Raji (cell line): ENCODE measurements at regions not wholly inside any gene's neighbourhood (a gene's known extent, or its start where the extent isn't known, plus 50 kb on each side); places are given as distances from the start of the nearest gene placed in this dataset.

Source experiments
- POLR2A ChIP-seq: IDR thresholded peaks from 2 replicates; pipeline ENCODE4 v1.6.1; 2011; ENCODE audit warnings: low read depth, low read length, control low read depth; ENCODE audit not compliant: insufficient read depth

DNA sequence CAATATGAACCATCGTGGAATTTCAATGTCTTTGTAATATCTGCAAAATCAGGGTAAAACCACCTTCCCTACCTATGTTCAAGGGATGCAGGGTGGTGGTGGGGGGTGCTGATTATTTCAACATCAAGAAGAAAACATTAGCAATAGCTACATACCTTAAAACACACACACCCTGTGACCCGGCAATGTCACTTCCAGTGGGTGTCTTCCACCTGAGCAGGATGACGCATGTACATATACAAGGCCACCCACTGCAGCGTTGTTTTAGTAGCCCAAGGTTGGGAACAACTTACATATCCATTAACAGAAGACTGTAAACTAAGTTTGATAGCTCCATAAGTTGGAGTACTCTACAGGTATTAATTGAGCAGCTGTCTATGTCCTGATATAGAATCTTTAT, 62.6 kb upstream of the SIRPG start:
- no peak for TF ChIP-seq POLR2A

DNA sequence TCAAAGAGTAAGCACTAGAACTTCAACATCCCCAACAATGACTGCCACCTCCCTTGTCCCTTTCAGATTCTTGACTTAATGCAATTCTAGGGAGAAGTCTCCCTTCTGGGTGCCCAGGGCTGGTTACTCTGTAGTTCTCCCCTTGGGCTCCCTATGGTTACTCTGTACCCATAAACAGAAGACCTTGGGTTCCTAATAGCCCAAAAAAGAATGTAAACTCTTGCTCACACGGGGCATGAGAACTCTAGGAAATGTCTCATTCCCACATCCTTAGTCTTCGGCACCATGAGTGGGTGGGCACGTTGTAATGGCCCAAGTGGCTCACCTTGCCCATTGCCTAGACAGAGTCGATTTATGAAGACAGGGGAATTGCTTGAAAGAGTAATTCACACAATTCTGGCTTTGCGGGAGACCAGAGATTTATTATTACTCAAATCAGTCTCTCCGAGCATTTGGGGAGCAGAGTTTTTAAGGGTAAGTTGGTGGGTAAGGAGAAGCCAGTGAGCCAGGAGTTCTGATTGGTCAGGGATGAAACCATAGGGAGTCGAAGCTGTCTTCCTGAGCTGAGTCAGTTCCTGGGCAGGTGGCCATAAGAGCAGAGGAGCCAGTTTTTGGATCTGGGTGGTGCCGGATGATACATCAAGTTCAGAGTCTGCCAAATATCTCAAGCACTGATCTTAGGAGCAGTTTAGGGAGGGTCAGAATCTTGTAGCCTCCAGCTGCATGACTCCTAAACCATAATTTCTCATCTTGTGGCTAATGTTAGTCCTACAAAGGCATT, 61.2 kb upstream of the SIRPG start:
- TF ChIP-seq POLR2A: no peak

DNA sequence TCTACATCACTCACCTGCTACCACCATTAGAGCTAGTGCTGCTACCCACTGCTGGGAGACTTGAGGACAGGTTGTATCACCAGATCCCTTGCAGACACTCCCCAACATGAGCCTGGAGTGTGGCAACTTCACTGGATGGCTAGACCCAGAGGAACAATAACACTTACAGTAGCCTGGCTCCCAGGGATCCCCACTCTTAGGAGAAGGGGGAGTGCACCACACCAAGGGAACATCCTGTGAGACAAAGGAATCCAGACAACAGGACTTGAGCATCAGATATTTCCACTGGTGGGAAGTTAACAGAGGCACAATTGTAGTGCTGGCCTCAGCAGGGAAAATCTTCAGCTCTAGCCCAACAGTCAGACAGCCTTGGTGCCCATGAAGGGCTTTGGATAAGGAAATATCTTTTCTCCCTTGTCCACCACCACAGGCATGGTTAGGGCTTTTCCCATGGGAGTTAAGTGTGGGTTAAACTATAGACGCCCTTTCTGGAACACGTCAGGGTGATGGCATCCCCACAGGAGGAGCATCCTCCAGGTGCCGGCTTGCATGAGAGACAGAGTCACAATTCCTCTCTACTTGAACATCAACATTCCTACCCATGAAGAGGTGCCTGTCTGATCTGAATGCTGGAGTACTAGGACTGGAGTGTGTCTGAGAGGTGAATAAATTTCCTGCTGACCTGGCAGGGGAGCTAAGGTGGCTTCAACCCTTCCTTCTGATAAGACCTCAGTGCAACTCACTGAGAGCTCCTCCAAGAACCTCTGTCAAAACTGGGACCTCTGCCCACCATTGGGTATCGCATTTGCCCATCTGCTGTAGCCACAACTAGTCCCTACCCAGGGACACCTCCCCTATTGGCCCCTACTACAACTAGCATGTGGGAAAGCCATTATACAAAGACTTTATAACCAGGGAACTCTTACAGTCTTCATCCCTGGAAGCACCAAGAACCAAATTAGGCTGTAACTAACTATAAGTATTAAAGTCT, 55.4 kb upstream of the SIRPG start:
- no peak for TF ChIP-seq POLR2A

DNA sequence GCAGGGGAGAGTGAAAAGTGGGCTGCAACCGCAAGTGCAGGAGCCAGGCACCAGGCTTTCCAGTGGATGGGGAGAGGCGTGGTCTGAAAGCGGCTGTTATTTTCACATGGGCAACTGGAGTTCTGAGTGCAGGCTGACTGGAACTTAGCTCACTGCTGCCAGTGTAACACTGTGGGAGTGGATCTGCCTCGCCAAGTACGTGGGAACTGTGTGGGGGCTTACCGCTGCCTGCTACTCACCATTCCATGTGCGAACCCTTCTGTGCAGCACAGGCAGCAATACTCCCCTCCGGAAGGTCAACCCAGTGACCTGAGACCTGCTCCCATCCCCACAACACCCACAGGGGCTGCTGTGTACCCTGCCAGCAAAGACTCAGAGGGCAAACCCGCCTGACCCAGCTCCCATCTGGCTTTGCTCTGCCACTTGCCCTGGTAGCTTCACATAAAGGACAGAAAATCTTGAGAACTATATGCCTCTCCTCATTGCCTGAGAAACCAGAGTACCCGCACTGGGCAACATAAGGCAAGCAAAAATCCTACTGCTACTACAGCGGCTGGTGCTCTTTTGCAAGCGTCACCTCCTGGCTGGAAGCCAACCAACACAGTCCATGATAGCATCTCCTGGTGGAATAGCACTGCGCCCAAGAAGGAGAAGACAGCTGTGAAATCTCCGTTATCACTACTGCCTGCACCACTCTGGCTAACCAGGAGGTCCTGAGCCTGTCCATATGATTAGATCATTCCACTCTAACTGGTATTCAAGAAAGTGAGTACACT, 54.4 kb upstream of the SIRPG start:
- TF ChIP-seq POLR2A: no peak

DNA sequence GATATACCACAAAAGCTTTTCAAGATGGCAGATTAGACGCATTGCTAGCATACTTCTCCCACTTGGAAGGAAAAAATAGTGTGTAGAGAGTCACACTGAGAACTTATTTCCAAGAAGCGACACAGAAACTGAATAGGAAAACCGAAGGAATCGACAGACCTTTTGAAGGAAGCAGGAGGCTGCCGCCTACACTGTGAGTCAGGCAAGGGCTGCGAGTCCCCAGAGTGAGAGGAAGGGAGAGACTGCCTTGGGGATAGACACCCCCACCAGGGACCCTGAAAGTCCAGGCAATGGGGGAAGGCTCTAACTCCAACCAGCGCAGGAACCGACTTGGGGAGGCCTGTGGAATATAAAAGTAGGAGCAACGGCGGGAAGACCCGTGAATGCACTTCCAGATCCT, 53.7 kb upstream of the SIRPG start:
- no peak for TF ChIP-seq POLR2A

DNA sequence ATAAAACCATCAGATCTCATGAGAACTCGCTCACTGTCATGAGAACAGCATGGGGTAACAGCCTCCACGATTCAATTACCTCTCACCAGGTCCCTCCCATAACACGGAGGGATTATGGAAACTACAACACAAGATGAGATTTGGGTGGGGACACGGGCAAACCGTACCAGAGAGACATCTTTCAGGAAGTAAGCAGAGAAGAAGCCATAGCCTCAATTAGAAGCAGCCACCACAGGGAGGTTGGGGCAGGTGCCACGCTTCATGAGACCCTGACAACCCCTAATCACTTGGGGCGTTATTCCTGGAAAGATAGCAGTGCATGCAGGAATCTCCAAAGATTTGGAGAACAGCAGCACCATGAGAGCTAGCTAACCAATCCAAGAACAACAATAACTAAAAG, 52.9 kb upstream of the SIRPG start:
- TF ChIP-seq POLR2A: no peak

DNA sequence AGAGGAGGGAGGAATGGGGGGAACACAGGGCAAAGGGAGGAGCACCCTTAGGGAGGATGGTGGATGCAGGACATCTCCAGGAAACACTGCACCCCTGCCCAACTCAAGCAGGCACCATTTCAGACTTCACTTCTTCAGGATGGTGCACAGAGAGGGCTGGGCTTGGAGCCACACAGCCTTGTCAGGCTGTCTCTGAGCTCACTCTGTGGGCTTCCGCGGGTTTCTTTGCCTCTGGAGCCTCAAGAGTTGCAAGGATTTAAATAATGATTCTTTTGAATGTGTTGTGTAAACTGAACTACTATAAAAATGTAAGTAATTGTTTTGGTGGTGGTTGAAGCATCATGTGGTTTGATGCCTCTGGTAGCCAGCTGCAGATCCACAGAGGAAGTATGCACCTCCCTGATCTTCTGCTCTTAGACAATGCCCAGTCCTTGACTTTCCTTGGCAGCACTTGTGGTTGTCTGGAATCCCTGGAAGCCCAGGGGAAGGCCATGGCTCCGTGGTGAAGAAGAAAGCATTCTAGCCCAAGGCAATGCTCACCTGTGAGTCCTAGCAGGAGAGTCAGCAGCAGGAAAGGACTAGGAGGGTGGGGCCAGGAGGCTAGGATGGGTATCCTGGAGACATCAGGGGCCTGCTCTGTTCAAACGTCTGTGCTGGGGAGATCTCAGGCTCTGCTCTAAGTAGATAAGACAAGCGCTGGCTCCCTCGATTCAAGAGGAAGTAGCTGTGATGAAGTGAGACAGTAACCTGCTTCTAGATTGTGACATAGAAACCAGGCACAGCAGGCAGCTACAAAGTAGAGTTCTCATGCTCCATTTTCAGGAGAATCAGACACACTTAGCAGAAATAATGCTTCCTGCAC, 50.2 kb upstream of the SIRPG start:
- no peak for TF ChIP-seq POLR2A
